ENCODE measurements at regions not wholly inside any gene's neighbourhood (a gene's known extent, or its start where the extent isn't known, plus 50 kb on each side); places are given as distances from the start of the nearest gene placed in this dataset.

DNA sequence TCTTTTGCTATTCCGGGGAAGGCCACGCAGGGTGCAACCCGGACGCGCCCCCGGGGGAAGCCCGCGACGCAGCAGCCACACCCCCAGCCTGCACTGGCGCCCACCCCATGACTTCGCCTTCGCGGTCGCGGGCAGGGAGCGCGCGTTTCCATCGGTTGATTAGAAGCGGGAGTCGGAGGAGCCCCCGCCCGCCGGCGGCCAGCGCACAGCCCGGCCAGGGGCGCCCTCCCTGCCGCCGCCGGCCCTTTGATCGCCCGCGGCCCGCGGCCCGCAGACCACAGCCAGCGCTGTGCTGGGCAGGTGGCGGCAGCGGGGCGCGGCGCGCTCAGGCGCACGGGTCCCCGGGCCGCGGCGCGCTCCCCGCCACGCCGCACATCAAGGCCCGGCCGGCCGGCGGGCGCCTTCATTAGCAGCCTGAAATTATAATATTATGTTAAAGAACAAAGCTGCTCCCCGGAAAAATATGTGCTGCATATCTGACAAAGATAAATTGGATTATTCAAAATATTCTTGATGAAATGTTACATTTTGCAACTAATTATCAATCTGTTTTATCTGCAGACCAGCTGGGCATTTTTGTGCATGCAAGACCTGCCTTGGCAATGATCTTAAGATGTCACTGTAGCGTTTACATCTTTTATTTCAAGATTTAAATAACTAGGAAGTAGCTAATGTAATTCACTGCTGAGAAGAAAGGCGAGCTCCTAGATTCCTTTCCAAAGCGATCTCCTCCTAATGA, 160.7 kb upstream of the MKI67 start:
- H3K4me3 ChIP-seq (ENCODE audit: low read depth, poor library complexity, severe bottlenecking) = no peak overlapping the region
- DNase-seq (ENCODE audit: low spot score in 2 of 2) = no peak
- intact Hi-C loops (cut with DNase I; ENCODE audit: low total_unique reads) = no loop called here
- 5% methylated on average over 37 to 50 of the region's 63 CpGs for WGBS, 2 donors
- TF ChIP-seq POLR2A (IDR thresholded peaks at IDR 0.05) = no peak
- TF ChIP-seq, protein P1, sequence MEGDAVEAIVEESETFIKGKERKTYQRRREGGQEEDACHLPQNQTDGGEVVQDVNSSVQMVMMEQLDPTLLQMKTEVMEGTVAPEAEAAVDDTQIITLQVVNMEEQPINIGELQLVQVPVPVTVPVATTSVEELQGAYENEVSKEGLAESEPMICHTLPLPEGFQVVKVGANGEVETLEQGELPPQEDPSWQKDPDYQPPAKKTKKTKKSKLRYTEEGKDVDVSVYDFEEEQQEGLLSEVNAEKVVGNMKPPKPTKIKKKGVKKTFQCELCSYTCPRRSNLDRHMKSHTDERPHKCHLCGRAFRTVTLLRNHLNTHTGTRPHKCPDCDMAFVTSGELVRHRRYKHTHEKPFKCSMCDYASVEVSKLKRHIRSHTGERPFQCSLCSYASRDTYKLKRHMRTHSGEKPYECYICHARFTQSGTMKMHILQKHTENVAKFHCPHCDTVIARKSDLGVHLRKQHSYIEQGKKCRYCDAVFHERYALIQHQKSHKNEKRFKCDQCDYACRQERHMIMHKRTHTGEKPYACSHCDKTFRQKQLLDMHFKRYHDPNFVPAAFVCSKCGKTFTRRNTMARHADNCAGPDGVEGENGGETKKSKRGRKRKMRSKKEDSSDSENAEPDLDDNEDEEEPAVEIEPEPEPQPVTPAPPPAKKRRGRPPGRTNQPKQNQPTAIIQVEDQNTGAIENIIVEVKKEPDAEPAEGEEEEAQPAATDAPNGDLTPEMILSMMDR (IDR thresholded peaks at IDR 0.05) = no peak

- 83 to 88% methylated on average over 6 of the region's 6 CpGs for WGBS, 2 donors
- no peak overlapping the region for H3K4me3 ChIP-seq (ENCODE audit: low read depth, poor library complexity, severe bottlenecking)
- no peak for DNase-seq (ENCODE audit: low spot score in 2 of 2)
- intact Hi-C loops (cut with DNase I; ENCODE audit: low total_unique reads) = no loop called here
- TF ChIP-seq, protein P1 (IDR thresholded peaks at IDR 0.05) = no peak
- TF ChIP-seq POLR2A (IDR thresholded peaks at IDR 0.05) = no peak
These were observed 161.7 kb upstream of the MKI67 start for GRCh38 chr10:128287921-128288320.

GRCh38 chr10:128289621-128290020, 163.4 kb upstream of the MKI67 start:
- TF ChIP-seq, protein P1 (IDR thresholded peaks at IDR 0.05) = no peak
- TF ChIP-seq POLR2A (IDR thresholded peaks at IDR 0.05) = no peak
- H3K4me3 ChIP-seq (ENCODE audit: low read depth, poor library complexity, severe bottlenecking) = no peak overlapping the region
- WGBS, 2 donors = 81 to 86% methylated on average over 4 of the region's 4 CpGs
- intact Hi-C loops (cut with DNase I; ENCODE audit: low total_unique reads) = no loop called here
- DNase-seq (ENCODE audit: low spot score in 2 of 2) = no peak

- intact Hi-C loops (cut with DNase I; ENCODE audit: low total_unique reads) = no loop called here
- TF ChIP-seq, protein P1 (IDR thresholded peaks at IDR 0.05) = no peak
- no peak for TF ChIP-seq POLR2A (IDR thresholded peaks at IDR 0.05)
- no peak overlapping the region for H3K4me3 ChIP-seq (ENCODE audit: low read depth, poor library complexity, severe bottlenecking)
- WGBS, 2 donors = 85 to 90% methylated on average over 7 of the region's 7 CpGs
- no peak for DNase-seq (ENCODE audit: low spot score in 2 of 2)
These were observed 168.8 kb upstream of the MKI67 start for GRCh38 chr10:128295003-128295402.

GRCh38 chr10:128296253-128297007, 170.2 kb upstream of the MKI67 start:
- no peak for TF ChIP-seq POLR2A (IDR thresholded peaks at IDR 0.05)
- TF ChIP-seq, protein P1 (IDR thresholded peaks at IDR 0.05) = no peak
- intact Hi-C loops (cut with DNase I; ENCODE audit: low total_unique reads) = no loop called here
- no peak for DNase-seq (ENCODE audit: low spot score in 2 of 2)
- WGBS, 2 donors = 71 to 78% methylated on average over 13 of the region's 13 CpGs
- H3K4me3 ChIP-seq (ENCODE audit: low read depth, poor library complexity, severe bottlenecking) = no peak overlapping the region

Measured in lower leg skin (tissue), 4 donors.